K562 (cell line): ENCODE measurements at regions not wholly inside any gene's neighbourhood (a gene's known extent, or its start where the extent isn't known, plus 50 kb on each side); places are given as distances from the start of the nearest gene placed in this dataset.

ENCODE experiments used
- ATAC-seq: fragments of 200-7000 bp; cut with Tn5 transposase; 3 replicates; pipeline ENCODE4 v1.9.1; 2020; ENCODE audit warnings: moderate library complexity
- BruUV-seq: library from RNA; stranded (reverse); fragments of 400-500 nt; replicated peaks from 2 replicates; lab custom pipeline; 2021; lab: Mats Ljungman, UMichigan
- CTCF ChIA-PET: fragments of 300-600 bp; formaldehyde crosslinking; extraction: SDS; loops from one replicate; lab custom pipeline; 2021; ENCODE audit warnings: low intra/inter-chr PET ratio; lab: Yijun Ruan, JAX
- POLR2A ChIA-PET: fragments of 300-600, 350-650 bp; sonication (Branson Sonifier 250); formaldehyde crosslinking; extraction: SDS; loops from one replicate; lab custom pipeline; 2021; ENCODE audit warnings: antibody characterized with exemption, inconsistent platforms; lab: Yijun Ruan, JAX
- DNase-seq, 4 experiments: peaks; one replicate each; pipeline versions ENCODE4 v3.0.0 to v3.0.0-alpha.2; 2011 to 2018; ENCODE audit warnings: low spot score in 3 of 4, mixed read lengths in 3 of 4; ENCODE audit errors: extremely low read depth in 1 of 4
- FAIRE-seq: peaks from 2 replicates; lab custom pipeline; 2011; peaks lifted over from hg19 to GRCh38; lab: Jason Lieb, UNC
- H2AFZ ChIP-seq: 2 replicates; pipeline ENCODE4 v1.6.0; 2011; ENCODE audit warnings: low read depth, low read length, control low read depth, inconsistent platforms
- H3K27ac ChIP-seq: fragments of 200-600 bp; 3 replicates; pipeline ENCODE4 v1.8.0; 2011; ENCODE audit warnings: low read depth, mild to moderate bottlenecking, control low read depth, inconsistent platforms, low read length, moderate library complexity, mixed read lengths; ENCODE audit errors: extremely low read depth
- H3K27me3 ChIP-seq, 2 experiments: fragments of 300-600 bp in 1 of 2; 2 replicates in 1 of 2; 3 replicates in 1 of 2; pipeline versions ENCODE4 v1.6.0 to v1.8.0; 2011; ENCODE audit warnings: inconsistent platforms in 2 of 2, low read length in 2 of 2, mild to moderate bottlenecking in 1 of 2, mixed read lengths in 1 of 2, moderate library complexity in 1 of 2; ENCODE audit not compliant: control insufficient read depth in 2 of 2, insufficient read depth in 2 of 2
- H3K36me3 ChIP-seq: fragments of 300-600 bp; 3 replicates; pipeline ENCODE4 v1.8.0; 2011; ENCODE audit warnings: mild to moderate bottlenecking, low read length, inconsistent platforms; ENCODE audit not compliant: control insufficient read depth, insufficient read depth
- H3K4me1 ChIP-seq, 2 experiments: fragments of 200-600 bp in 1 of 2; replicated peaks in 1 of 2; 2 replicates in 1 of 2; 3 replicates in 1 of 2; pipeline versions ENCODE4 v1.5.1 to v1.8.0; 2011; ENCODE audit warnings: inconsistent platforms in 2 of 2, low read length in 2 of 2, mild to moderate bottlenecking in 1 of 2, mixed read lengths in 1 of 2, moderate library complexity in 1 of 2; ENCODE audit not compliant: control insufficient read depth in 2 of 2, insufficient read depth in 2 of 2
- H3K4me2 ChIP-seq: 2 replicates; pipeline ENCODE4 v1.6.1; 2011; ENCODE audit warnings: low read length, control low read depth, inconsistent platforms, mixed read lengths; ENCODE audit not compliant: insufficient read depth
- H3K4me3 ChIP-seq: fragments of 200-600 bp; sonication (generic), shearing (Covaris generic); 2 replicates; pipeline ENCODE4 v1.5.1; 2016; ENCODE audit warnings: control low read depth, inconsistent platforms
- H3K79me2 ChIP-seq: fragments of 200-600 bp; 3 replicates; pipeline ENCODE4 v1.8.0; 2011; ENCODE audit warnings: low read length, inconsistent platforms; ENCODE audit not compliant: control insufficient read depth, insufficient read depth
- H3K9ac ChIP-seq, 2 experiments: 2 replicates each; pipeline versions ENCODE4 v1.6.0 to v1.6.1; 2011; ENCODE audit warnings: low read depth in 2 of 2, low read length in 2 of 2, control low read depth in 1 of 2, inconsistent platforms in 1 of 2, mild to moderate bottlenecking in 1 of 2, mixed read lengths in 1 of 2; ENCODE audit not compliant: insufficient read depth in 1 of 2
- H3K9me1 ChIP-seq: one replicate; pipeline ENCODE4 v1.6.0; 2011; ENCODE audit warnings: inconsistent platforms, mild to moderate bottlenecking, low read length, moderate library complexity; ENCODE audit not compliant: control insufficient read depth, insufficient read depth
- H3K9me3 ChIP-seq: replicated peaks from 2 replicates; pipeline ENCODE4 v1.5.1; 2011; ENCODE audit warnings: low read depth, low read length, inconsistent platforms; ENCODE audit not compliant: control insufficient read depth, insufficient read depth
- H4K20me1 ChIP-seq: replicated peaks from 2 replicates; pipeline ENCODE4 v1.6.1; 2011; ENCODE audit warnings: low read length, inconsistent platforms, mixed read lengths; ENCODE audit not compliant: control insufficient read depth, insufficient read depth
- ATF7 ChIP-seq: fragments of 450-650 bp; IDR thresholded peaks from 2 replicates; pipeline ENCODE4 v1.7.1; 2014; ENCODE audit warnings: mild to moderate bottlenecking, moderate library complexity
- CREB1 ChIP-seq, 2 experiments: sonication (generic) in 1 of 2; formaldehyde crosslinking in 1 of 2; IDR thresholded peaks; 2 replicates each; pipeline versions ENCODE4 v1.6.1 to v1.8.0; 2012 to 2022; ENCODE audit warnings: inconsistent platforms in 1 of 2, mild to moderate bottlenecking in 1 of 2, missing genetic modification reagents in 1 of 2, moderate library complexity in 1 of 2
- DEAF1 ChIP-seq: fragments of 450-650 bp; formaldehyde crosslinking; IDR thresholded peaks from 2 replicates; pipeline ENCODE4 v1.4.0; 2020; ENCODE audit warnings: mild to moderate bottlenecking, moderate library complexity
- FOSL1 ChIP-seq: fragments of 200-800 bp; sonication (Bioruptor generic); conservative IDR thresholded peaks from 2 replicates; pipeline ENCODE4 v1.6.1; 2016; ENCODE audit warnings: missing genetic modification characterization, missing compliant biosample characterization
- WGBS: fragments of 100-300 bp; shearing (Covaris generic); methylation state at CpG from one replicate; pipeline ENCODE4 v1.1.6; 2016; ENCODE audit warnings: low coverage, mixed read lengths; ENCODE audit not compliant: insufficient coverage; ENCODE audit errors: missing lambda C conversion rate; 5-methylcytosine and 5-hydroxymethylcytosine counted together
- in situ Hi-C: fragments of 300-500 bp; cut with MboI; formaldehyde crosslinking; loops from 4 replicates; pipeline ENCODE4 v1.15.0; 2018; ENCODE audit warnings: inconsistent platforms, mixed read lengths
- intact Hi-C: fragments of 100-400 bp; cut with micrococcal nuclease; formaldehyde crosslinking; loops from 2 replicates; pipeline ENCODE4 v1.14.2; 2022
- TF ChIP-seq, protein P1 (sequence below): fragments of 200-800 bp; sonication (Bioruptor generic); IDR thresholded peaks from 2 replicates; pipeline ENCODE4 v1.6.1; 2016; ENCODE audit warnings: missing genetic modification characterization, missing compliant biosample characterization

DNA sequence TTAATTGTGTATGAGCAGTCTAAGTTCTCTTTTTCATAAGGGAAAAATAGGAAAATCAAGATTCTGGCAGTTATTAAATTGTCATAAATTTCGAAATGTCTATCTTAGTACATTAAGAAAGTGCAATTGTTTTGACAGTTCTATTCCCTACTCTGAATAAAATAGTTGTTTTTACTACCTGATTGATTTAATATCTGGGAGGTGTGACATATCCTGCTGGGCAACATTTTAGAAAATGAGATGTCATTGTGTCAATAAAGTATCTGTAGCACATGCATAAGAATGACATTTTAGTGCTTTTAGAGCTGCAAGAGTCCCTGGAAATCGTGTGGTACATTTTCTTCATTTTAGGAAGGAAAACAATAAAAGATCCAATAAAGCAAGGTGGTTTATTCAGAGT lies 139.2 kb upstream of the COL11A1 start:
- ChIA-PET POLR2A (no interaction called here), CTCF (no interaction called here)
- in situ Hi-C loops (no loop called here), intact Hi-C loops (no loop called here)
- ATAC-seq (no peak), FAIRE-seq (no peak), DNase-seq (no peak)
- H3K9me1 ChIP-seq: no peaks in the 10 kb centered on the region
- H3K27ac ChIP-seq: no peak overlapping the region
- no peaks in the 10 kb centered on the region for H3K27me3 ChIP-seq
- no peak overlapping the region for H3K4me3 ChIP-seq
- no peaks in the 10 kb centered on the region for H3K79me2 ChIP-seq
- no peaks in the 10 kb centered on the region for H3K36me3 ChIP-seq
- H3K4me1 ChIP-seq: no peaks in the 10 kb centered on the region
- H2AFZ ChIP-seq: no peak overlapping the region
- no peaks in the 10 kb centered on the region for H3K9me3 ChIP-seq
- no TSS peak for BruUV-seq
- H4K20me1 ChIP-seq: no peaks in the 10 kb centered on the region
- no peak for TF ChIP-seq FOSL1 (tag)
- TF ChIP-seq CREB1 (IDR thresholded peaks at IDR 0.05): no peak
- no peak for TF ChIP-seq CREB1 (CRISPR knock-in tag; IDR thresholded peaks at IDR 0.05)
- TF ChIP-seq, protein P1, sequence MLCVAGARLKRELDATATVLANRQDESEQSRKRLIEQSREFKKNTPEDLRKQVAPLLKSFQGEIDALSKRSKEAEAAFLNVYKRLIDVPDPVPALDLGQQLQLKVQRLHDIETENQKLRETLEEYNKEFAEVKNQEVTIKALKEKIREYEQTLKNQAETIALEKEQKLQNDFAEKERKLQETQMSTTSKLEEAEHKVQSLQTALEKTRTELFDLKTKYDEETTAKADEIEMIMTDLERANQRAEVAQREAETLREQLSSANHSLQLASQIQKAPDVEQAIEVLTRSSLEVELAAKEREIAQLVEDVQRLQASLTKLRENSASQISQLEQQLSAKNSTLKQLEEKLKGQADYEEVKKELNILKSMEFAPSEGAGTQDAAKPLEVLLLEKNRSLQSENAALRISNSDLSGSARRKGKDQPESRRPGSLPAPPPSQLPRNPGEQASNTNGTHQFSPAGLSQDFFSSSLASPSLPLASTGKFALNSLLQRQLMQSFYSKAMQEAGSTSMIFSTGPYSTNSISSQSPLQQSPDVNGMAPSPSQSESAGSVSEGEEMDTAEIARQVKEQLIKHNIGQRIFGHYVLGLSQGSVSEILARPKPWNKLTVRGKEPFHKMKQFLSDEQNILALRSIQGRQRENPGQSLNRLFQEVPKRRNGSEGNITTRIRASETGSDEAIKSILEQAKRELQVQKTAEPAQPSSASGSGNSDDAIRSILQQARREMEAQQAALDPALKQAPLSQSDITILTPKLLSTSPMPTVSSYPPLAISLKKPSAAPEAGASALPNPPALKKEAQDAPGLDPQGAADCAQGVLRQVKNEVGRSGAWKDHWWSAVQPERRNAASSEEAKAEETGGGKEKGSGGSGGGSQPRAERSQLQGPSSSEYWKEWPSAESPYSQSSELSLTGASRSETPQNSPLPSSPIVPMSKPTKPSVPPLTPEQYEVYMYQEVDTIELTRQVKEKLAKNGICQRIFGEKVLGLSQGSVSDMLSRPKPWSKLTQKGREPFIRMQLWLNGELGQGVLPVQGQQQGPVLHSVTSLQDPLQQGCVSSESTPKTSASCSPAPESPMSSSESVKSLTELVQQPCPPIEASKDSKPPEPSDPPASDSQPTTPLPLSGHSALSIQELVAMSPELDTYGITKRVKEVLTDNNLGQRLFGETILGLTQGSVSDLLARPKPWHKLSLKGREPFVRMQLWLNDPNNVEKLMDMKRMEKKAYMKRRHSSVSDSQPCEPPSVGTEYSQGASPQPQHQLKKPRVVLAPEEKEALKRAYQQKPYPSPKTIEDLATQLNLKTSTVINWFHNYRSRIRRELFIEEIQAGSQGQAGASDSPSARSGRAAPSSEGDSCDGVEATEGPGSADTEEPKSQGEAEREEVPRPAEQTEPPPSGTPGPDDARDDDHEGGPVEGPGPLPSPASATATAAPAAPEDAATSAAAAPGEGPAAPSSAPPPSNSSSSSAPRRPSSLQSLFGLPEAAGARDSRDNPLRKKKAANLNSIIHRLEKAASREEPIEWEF (CRISPR knock-in tag): no peak
- no peak for TF ChIP-seq ATF7
- TF ChIP-seq DEAF1 (CRISPR knock-in tag): no peak
- no peak overlapping the region for H3K4me2 ChIP-seq
- H3K9ac ChIP-seq: no peak overlapping the region
- WGBS: 3% methylated on average over 2 of the region's 2 CpGs
